KBM-7 (cell line): ENCODE measurements at regions not wholly inside any gene's neighbourhood (a gene's known extent, or its start where the extent isn't known, plus 50 kb on each side); places are given as distances from the start of the nearest gene placed in this dataset.
"Not testable (repeated sequence)": the region's sequence is repeated elsewhere in the genome, so short reads cannot be mapped to it uniquely, and the experiment has no call there.

Experiments
- DNase-seq: peaks from one replicate; pipeline ENCODE4 v3.0.0-alpha.2; 2015
- in situ Hi-C: fragments of 300-500 bp; cut with MboI; formaldehyde crosslinking; loops from 2 replicates; pipeline ENCODE4 v1.14.3; 2020; ENCODE audit warnings: low sequenced_read_pairs, low pct_unique_long_range_greater_than_20kb, mixed read lengths

DNA sequence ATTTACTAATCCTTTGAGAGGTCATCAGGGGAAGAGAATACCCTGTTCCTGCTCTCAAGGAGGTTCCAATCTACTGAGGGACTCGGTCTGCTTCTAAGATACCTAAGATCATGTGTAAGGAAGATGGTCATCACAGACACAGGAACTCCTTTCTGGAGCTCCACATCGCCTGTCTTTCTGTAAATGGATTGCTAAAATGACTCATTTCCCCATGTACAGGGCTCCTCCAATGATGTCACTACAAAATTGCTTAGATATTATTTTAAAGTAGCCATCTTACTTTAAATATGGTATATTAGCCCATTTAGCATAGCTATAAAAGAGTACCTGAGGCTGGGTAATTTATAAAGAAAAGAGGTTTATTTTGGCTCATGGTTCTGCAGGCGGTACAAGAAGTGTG, 206.1 kb upstream of the PROK2 start:
- in situ Hi-C loops = no loop called here
- no peak for DNase-seq

DNA sequence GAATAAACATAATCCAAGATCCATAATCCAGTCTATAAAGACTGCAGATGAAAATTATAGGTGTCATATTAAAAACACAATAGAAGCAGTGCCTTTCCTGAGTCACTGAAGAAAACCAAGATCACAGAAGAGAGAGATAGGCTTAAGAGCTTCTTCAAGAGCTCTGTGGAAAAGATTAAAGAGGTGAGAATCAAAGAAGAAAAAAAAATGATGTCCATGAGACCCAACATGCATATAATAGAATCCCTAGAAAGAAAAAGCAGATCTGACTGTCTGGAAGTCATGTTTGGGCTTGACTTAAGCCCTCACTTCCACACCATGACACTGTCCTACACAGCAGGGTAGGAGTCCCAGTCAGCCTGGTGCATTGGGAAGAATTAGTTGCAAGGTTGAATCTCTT, 205.6 kb upstream of the PROK2 start:
- in situ Hi-C loops = no loop called here
- no peak for DNase-seq

DNA sequence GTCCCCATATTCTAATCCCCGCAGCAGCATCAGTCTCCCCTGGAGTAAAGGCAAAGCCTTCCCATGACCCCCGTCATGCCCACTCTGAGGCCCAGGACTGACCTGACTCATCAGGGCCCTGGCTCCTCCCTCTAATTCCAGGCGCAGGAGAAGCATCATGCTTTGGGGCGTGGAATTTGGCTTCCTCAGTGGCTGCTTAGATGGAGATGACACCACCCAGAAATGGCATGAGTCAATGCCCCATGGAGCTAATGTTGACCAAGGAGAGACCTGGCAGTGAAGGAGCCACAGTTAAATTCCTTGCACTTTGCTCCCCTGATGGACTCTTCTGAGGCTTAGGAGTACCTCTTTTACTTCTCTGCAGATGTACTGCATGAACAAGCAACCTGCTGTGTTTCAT, 204.2 kb upstream of the PROK2 start:
- in situ Hi-C loops = no loop called here
- no peak for DNase-seq

DNA sequence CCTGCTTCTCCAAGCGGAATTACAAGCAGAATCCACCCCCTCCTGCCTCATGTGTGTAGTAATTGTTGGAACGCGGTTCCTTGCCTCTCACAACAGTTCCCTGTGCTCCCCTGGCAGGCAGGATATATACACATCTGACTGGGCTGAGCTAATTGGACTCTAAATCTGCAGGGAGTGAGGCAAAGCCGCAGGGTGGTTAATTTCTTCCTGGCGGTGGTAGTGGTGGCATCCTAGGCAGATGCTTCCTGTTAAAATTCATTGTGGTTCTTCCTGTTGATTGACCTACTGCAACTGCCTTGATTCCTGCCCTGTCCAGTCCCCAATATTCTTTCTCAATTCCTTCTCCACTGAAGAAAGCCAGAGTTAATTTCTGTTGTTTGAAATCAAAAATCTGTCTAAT, 202.9 kb upstream of the PROK2 start:
- in situ Hi-C loops = no loop called here
- peak; percentile 94 for DNase-seq

DNA sequence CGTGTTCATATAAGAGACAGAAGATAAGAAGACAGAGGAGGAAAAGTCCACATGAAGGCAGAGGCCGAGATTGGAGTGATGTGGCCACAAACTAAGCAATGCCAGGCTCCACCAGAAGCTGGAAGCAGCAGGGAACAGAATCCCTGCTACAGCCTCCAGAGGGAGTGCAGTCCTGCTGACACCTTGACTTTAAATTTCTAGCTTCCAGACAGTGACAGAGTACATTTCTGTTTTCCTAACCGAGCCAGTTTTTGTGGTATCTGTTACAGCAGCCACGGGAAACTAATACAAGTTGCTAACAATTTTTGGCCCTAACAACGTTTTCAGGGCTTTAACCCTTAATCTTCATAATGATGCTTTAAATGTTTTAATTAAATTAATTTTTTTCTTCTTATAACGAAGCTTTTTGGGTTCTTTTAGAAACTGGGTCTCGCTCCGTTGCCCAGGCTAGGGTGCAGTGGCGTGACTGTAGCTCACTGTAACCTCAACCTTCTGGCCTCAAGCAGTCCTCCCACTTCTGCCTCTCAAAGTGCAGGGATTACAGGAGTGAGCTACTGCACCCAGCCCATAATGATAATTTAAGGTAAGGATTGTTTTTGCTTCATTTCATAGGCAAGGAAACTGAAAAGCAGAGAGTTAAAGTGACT, 202.3 kb upstream of the PROK2 start:
- in situ Hi-C loops = no loop called here
- no peak for DNase-seq

DNA sequence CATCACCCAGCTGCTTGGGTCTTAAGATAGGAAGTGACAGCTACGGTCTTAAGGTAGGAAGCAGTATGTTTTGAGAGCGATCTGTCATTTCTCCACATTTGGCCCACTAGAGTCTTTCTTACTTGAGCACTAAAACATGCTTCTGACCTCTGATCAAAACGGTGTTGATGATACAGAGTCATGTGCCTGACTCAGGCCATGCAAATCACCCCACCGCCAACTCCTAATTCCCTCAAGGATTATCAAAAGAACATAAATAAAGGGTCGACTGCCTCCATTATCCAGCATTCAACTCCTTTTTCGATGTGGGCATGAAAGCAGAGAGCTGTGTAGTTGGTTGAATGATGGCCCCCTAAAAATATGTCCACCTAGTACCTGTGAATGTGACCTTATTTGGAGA, 201.7 kb upstream of the PROK2 start:
- in situ Hi-C loops = no loop called here
- DNase-seq = no peak

DNA sequence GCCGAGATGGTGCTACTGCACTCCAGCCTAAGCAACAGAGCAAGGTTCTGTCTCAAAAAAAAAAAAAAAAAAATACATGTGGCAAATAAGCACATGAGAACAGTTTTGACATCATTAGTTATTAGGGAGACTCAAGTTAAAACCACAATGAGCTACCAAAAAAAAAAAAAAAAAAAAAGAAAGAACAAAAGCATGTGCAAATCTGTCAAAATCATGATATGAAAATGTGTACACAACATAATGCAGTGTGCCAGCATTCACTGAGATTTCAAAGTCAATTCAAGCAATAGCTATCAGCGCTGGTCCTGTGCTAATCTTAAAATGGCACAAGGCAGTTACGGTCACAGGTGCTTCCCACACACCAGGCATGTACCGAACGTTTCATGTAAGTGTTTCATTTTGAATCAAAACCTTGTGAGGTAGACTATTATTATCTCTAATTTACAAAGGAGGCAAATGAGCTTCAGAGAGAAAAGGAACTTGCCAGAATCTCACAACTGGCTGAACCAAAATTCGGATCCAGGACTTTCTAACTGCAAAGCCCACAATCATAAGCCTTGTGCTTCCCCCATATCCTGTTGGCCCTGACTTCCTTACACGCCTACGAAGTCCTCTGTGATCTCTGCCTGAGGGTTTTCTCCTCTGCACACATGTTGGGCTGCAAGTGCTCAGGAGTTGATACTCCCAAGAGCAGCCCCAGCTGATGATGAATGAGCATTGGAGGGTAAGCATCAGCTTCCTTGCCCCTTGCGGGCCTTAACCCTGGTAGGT, 200.1 kb upstream of the PROK2 start:
- no peak for DNase-seq
- in situ Hi-C loops = no loop called here

DNA sequence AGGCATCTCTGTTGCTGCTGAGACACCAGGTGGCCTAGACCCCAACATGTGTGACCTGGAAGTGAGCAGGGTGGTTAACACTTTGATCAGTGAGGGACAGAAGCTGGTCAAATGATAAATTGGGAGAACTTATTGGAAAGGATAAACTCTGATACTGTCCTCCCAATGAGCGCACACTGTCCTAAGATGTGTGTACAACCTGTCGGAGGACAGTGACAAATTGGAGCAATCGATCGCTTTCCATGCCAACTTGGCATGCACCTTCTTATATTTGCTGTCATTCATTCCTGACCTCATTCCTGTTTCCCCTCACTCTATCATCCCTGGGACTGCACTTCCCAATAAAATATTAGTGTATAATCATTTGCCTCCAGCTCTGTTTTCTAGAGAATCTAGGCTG, 198.7 kb upstream of the PROK2 start:
- DNase-seq = no peak
- in situ Hi-C loops = no loop called here

DNA sequence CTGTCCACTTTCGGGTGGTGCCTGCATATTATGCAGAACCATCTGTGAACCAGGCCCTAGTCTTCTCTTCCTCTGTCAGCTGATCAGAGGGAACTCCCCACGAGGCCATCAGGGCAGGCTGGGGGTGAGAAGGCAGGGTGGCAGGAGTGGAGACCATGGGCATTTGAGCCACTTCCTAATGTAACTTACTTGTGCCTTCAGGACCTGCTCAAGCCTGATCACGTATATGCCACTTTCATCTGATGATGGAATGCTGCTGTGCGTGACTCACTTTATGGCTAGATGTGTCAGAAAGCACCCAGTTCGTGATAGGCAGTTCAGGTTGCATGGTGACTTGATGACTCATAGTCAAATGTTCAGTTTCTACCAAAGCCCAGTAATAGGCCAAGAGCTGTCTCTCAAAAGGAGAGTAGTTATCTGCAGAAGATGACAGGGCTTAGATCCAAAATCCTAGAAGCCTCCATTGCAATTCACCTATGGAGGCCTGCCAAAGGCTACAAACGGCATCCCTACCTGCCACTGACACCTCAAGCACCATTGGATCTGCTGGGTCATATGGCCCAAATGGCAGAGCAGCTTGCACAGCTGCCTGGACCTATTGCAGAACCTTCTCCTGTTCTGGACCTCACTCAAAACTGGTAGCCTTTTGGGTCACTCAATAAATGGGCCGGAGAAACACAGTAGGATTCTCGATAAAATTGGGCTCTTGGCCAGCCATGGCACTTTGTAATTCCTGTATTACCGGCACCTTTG, 197.7 kb upstream of the PROK2 start:
- DNase-seq, in situ Hi-C loops: not testable (repeated sequence)

DNA sequence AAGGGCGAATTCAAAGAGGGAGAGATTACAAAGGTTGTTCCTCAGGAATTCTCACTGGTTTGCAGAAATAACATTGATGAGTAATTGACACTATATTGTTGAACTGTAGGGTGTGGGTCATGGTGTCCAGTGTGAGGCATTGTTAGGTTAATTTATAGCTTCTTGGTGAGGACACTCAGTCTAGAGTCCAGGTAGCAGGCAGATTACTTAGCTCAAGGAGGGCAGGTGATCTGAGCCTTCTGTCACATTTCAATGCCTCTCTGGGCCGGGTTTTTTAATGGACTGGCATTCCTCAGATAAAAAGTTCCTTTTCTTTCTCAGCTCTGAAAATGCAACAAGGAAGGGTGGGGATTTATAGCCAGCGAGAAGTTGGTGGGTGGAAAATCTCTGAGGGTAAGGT, 194.2 kb upstream of the PROK2 start:
- in situ Hi-C loops = no loop called here
- DNase-seq = no peak

DNA sequence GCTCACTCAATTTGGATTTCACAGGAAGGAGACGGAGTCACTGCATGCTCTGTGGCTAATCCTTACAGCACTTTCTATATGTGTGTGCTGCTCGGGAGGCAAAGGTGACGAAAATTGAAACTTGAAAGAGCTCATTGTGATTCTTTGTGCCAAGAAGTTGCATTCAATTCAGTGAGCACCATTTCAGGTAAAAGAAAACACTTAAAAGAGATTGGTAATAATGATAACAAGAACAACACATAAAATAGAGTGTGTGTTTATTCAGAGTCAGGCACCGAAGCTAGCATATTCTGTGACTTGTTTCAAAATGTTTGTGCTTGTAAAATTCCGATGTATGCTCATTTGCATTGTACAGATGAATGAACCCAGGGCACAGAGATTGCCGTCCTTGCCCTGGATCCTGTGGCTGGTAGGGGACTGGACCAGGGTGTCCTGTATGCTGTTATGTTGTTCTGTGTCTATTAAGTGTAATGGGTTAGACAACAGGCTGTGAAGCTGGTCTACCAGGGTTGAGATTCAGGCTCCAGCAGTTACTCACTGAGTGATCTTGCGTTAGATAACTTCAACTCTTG, 193.3 kb upstream of the PROK2 start:
- in situ Hi-C loops = no loop called here
- no peak for DNase-seq

DNA sequence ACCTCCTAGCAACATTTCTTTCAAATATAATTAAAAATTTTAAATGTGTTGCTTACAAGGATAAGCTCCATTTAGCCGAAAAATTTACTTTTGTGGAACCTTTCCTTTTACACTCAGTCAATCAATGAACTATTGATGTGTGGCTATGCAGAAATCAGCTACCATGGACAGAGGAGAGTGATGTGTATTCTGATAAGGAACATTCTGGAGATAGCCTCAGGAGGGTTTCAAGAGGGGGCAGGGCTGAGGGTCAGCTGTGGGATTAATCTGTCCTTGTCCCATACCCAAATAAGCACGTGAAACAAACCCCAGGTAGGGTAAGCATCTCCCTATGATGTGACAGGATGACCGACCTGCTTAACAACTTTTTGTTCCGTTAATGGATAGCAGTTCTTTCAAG, 192.6 kb upstream of the PROK2 start:
- DNase-seq = no peak
- in situ Hi-C loops = no loop called here

DNA sequence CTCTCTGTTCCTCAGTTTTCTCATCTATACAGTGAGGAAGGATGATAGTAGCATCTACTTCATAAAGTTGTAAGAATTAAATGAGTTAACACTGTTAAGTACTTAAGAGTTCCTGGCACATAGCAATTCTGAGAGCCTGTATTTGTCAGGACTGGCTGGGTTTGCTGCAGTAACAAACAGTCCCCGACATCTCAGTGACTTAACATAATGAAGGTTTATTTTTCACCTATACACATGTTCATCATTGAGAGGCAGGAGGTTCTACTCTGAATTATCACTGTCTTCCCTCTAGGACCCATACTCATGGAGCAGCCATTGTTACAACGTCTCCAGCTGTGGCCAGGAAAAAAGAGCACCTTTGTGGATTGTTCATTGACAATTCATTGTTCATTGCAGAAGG, 190.6 kb upstream of the PROK2 start:
- in situ Hi-C loops = no loop called here
- no peak for DNase-seq

DNA sequence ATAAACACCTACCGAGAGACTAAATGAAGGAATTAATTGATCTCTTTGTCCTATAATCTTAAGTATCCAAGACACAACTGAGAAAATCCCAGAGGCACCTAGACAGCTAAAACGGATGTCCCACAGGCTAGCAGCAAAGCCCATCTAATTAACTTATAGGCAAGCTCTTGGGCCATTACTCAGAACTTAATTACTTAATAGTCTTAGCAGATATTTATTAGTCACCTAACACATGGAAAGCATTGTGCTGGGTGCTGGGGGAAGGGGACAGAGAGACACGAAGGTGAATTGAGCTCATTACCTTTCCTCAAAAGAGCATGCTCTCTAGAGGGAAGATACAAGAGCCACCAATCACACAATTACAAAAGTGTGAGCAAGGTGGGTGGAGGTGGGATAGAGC, 189.8 kb upstream of the PROK2 start:
- in situ Hi-C loops = no loop called here
- DNase-seq = no peak

DNA sequence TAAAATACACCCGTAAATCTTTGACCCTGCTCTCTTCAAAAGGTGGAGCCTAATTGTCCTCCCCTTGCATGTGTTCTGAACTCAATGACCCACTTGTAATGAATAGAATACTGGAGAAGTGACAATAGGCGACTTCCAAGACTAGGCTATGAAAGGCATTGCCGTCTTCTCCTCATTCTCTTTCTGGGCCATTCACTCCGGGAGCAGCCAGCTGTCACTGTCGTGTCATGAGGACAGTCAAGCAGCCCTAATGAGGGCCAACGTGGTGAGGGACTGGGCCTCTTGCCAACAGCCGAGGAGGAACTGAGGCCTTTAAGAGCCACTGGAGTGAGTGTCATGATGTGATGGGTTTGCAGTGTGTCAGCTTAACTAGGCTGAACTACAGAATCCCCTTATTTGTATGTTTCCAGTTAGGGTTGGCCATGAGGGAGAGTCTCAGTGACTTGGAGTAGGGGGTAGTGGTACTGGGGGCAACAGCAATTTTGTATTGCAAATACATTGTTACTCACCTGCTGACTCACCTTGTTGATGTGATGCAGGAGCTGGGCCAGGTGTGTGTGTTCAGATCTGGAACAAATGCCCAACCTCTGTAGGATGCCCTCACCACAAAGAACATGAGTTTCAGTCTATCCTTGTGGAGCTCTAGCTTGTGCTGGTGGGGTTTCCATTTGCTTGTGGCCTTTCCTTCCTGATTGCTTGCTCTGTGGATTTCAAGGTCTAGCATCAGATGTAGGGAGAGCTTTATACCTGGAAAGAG, 188.5 kb upstream of the PROK2 start:
- in situ Hi-C loops = no loop called here
- DNase-seq = no peak

DNA sequence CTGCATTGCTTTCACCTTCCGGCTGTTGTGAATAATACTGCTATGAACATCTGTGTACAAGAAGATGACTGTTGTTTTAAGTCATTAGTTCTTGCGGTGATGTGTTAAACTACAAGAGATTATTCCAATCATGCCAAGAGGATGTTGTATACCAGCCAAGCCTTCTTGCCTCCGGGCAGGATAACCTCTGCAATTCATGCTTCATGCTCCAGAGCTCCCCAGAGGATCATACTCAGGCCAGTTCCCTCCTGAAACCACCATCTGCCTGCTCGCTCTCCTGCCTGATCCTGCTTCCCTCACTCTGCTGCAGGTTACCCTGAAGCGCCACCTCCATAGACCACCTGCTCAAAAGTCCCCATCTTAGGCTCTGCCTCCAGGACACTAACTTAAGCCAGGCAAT, 187.1 kb upstream of the PROK2 start:
- DNase-seq = no peak
- in situ Hi-C loops = no loop called here

DNA sequence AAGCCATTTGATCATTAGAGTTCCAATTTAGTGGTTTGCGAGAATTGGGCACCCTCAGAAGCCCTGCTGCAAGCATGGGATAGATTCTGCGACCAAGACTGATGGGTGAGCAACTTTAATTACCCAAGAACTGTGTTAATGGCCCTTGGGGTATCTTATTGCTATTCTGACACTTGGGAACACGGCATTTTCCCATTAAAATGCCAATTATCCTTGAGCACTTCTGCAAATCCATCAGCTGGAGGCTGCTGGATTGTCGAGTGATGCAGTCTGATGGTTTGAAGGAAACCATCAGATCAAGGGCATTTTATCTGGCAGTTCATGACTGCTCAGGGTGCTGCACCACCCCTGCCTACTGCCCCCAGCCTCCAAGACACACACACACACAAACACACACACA, 183.6 kb upstream of the PROK2 start:
- no peak for DNase-seq
- in situ Hi-C loops = no loop called here

DNA sequence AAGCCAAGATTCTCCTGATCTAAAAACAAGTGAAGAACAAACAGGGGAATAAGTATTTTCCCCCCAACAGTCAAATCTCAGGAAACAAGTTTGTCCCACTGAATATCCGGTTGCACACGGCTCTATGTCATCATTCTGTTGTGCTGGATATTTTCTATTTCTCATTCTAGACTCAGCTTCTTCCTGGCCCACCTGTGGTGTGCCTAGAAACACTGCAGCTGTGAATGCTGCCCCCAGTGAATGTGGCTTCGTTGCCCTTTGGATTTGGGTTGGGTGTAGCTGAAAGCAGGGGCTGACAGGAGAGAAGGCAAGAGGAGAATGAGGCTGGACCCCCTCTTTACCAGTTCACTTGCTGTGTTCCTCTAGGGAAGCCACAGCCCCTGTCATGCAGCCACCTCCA, 181.2 kb upstream of the PROK2 start:
- in situ Hi-C loops = no loop called here
- DNase-seq = no peak

DNA sequence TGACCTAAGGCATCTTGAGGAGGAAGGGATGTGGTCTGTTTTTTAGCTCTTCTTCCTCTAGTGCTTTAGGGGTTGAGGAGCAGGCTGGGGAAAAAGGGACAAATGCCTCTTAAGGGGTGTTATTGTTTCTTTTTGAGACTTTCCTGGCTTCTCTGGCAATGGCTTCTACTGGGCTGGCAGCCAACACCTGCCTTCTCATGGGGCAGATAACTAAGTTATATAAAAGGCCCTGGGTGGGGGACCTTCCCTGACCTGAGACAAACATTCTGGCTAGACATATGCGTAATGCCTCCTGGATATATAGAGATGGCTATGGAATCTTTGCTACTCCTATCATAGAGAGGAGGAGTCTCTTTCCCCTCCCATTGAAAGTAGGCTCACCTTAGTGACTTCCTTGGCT, 179.2 kb upstream of the PROK2 start:
- in situ Hi-C loops = no loop called here
- DNase-seq = no peak
